H9 (cell line): ENCODE measurements at regions not wholly inside any gene's neighbourhood (a gene's known extent, or its start where the extent isn't known, plus 50 kb on each side); places are given as distances from the start of the nearest gene placed in this dataset.

ENCODE experiments used
- DNase-seq: peaks from one replicate; pipeline ENCODE4 v3.0.0-alpha.2; 2017
- H2AFZ ChIP-seq: one replicate; pipeline ENCODE4 v1.6.1; 2013; ENCODE audit warnings: mild to moderate bottlenecking, low read length, control low read depth, moderate library complexity
- H2AK5ac ChIP-seq: 2 replicates; pipeline ENCODE4 v1.6.1; 2013; ENCODE audit warnings: low read length, control low read depth, mixed read lengths; ENCODE audit not compliant: insufficient read length
- H2BK120ac ChIP-seq: one replicate; pipeline ENCODE4 v1.6.1; 2013; ENCODE audit warnings: low read depth, mild to moderate bottlenecking, low read length, control low read depth, inconsistent platforms; ENCODE audit not compliant: poor library complexity, severe bottlenecking
- H2BK12ac ChIP-seq: 2 replicates; pipeline ENCODE4 v1.6.1; 2013; ENCODE audit warnings: low read length, control low read depth, mixed read lengths, low read depth; ENCODE audit not compliant: insufficient read length
- H2BK15ac ChIP-seq: 2 replicates; pipeline ENCODE4 v1.6.1; 2013; ENCODE audit warnings: low read depth, low read length, control low read depth
- H2BK20ac ChIP-seq: one replicate; pipeline ENCODE4 v1.6.1; 2013; ENCODE audit warnings: low read depth, mild to moderate bottlenecking, low read length, control low read depth, inconsistent platforms; ENCODE audit not compliant: poor library complexity, severe bottlenecking
- H2BK5ac ChIP-seq: 2 replicates; pipeline ENCODE4 v1.6.1; 2013; ENCODE audit warnings: low read length, control low read depth, mixed read lengths; ENCODE audit not compliant: insufficient read length
- H3K14ac ChIP-seq: 2 replicates; pipeline ENCODE4 v1.6.1; 2013; ENCODE audit warnings: low read length, control low read depth; ENCODE audit not compliant: insufficient read depth
- H3K18ac ChIP-seq: 2 replicates; pipeline ENCODE4 v1.6.1; 2013; ENCODE audit warnings: low read depth, mild to moderate bottlenecking, mixed read lengths, low read length, control low read depth; ENCODE audit not compliant: insufficient read length
- H3K23ac ChIP-seq: 2 replicates; pipeline ENCODE4 v1.6.1; 2013; ENCODE audit warnings: low read length, control low read depth, mixed read lengths, low read depth; ENCODE audit not compliant: insufficient read length
- H3K23me2 ChIP-seq: 2 replicates; pipeline ENCODE4 v1.6.1; 2013; ENCODE audit warnings: low read depth, mild to moderate bottlenecking, mixed read lengths, low read length, control low read depth; ENCODE audit not compliant: insufficient read length, poor library complexity, severe bottlenecking
- H3K27ac ChIP-seq: 2 replicates; pipeline ENCODE4 v1.5.1; 2013; ENCODE audit warnings: low read length, control low read depth, mixed read lengths, low read depth; ENCODE audit not compliant: insufficient read length
- H3K27me3 ChIP-seq: 2 replicates; pipeline ENCODE4 v1.6.1; 2013; ENCODE audit warnings: low read length, control low read depth, inconsistent platforms; ENCODE audit not compliant: insufficient read depth
- H3K4ac ChIP-seq: 2 replicates; pipeline ENCODE4 v1.6.1; 2013; ENCODE audit warnings: low read depth, mild to moderate bottlenecking, control low read depth, inconsistent platforms, low read length, moderate library complexity
- H3K4me1 ChIP-seq: 2 replicates; pipeline ENCODE4 v1.6.1; 2013; ENCODE audit warnings: low read length, control low read depth, inconsistent platforms; ENCODE audit not compliant: insufficient read depth
- H3K4me2 ChIP-seq: 2 replicates; pipeline ENCODE4 v1.6.1; 2013; ENCODE audit warnings: low read length, control low read depth, mixed read lengths; ENCODE audit not compliant: insufficient read length, insufficient read depth
- H3K56ac ChIP-seq: 2 replicates; pipeline ENCODE4 v1.6.1; 2013; ENCODE audit warnings: low read depth, mild to moderate bottlenecking, mixed read lengths, low read length, control low read depth; ENCODE audit not compliant: insufficient read length
- H3K79me1 ChIP-seq: 2 replicates; pipeline ENCODE4 v1.6.1; 2013; ENCODE audit warnings: low read depth, mild to moderate bottlenecking, moderate library complexity, low read length, control low read depth, inconsistent platforms; ENCODE audit not compliant: insufficient read depth, poor library complexity, severe bottlenecking
- H3K79me2 ChIP-seq: 2 replicates; pipeline ENCODE4 v1.6.1; 2013; ENCODE audit warnings: low read length, control low read depth, inconsistent platforms; ENCODE audit not compliant: insufficient read depth
- H3K9ac ChIP-seq: 2 replicates; pipeline ENCODE4 v1.6.1; 2013; ENCODE audit warnings: low read length, control low read depth, mixed read lengths; ENCODE audit not compliant: insufficient read length; ENCODE audit errors: extremely low read depth
- H3K9me3 ChIP-seq: one replicate; pipeline ENCODE4 v1.6.1; 2013; ENCODE audit warnings: low read depth, low read length, inconsistent platforms; ENCODE audit not compliant: control insufficient read depth
- H3T11ph ChIP-seq: one replicate; pipeline ENCODE4 v1.6.1; 2013; ENCODE audit warnings: mild to moderate bottlenecking, low read length, control low read depth, inconsistent platforms
- H4K20me1 ChIP-seq: one replicate; pipeline ENCODE4 v1.6.1; 2013; ENCODE audit not compliant: control insufficient read depth, insufficient read length, insufficient read depth
- H4K5ac ChIP-seq: 2 replicates; pipeline ENCODE4 v1.6.1; 2013; ENCODE audit warnings: low read depth, mild to moderate bottlenecking, mixed read lengths, low read length, control low read depth; ENCODE audit not compliant: insufficient read length
- H4K8ac ChIP-seq: replicated peaks from 2 replicates; pipeline ENCODE4 v1.6.1; 2013; ENCODE audit warnings: low read length, control low read depth, mixed read lengths, low read depth; ENCODE audit not compliant: insufficient read length
- H4K91ac ChIP-seq: 2 replicates; pipeline ENCODE4 v1.6.1; 2013; ENCODE audit warnings: low read depth, mild to moderate bottlenecking, moderate library complexity, mixed read lengths, low read length, control low read depth; ENCODE audit not compliant: insufficient read length
- H3K27ac Mint-ChIP-seq, 3 experiments: 2 replicates in 2 of 3; 3 replicates in 1 of 3; pipeline ENCODE4 v1.8.0; 2020 to 2021; ENCODE audit warnings: mixed read lengths in 3 of 3, mild to moderate bottlenecking in 1 of 3, moderate library complexity in 1 of 3
- H3K27me3 Mint-ChIP-seq: 2 replicates; pipeline ENCODE4 v1.8.0; 2021; ENCODE audit warnings: low read depth, mild to moderate bottlenecking, moderate library complexity, mixed read lengths
- H3K36me3 Mint-ChIP-seq, 3 experiments: 2 replicates in 2 of 3; 3 replicates in 1 of 3; pipeline ENCODE4 v1.8.0; 2020 to 2021; ENCODE audit warnings: low read depth in 3 of 3, mixed read lengths in 3 of 3; ENCODE audit not compliant: insufficient read depth in 1 of 3
- H3K4me1 Mint-ChIP-seq, 2 experiments: 2 replicates each; pipeline ENCODE4 v1.8.0; 2020; ENCODE audit warnings: mixed read lengths in 2 of 2
- H3K4me3 Mint-ChIP-seq, 2 experiments: 2 replicates in 1 of 2; 3 replicates in 1 of 2; pipeline ENCODE4 v1.8.0; 2020 to 2021; ENCODE audit warnings: mild to moderate bottlenecking in 2 of 2, mixed read lengths in 2 of 2, moderate library complexity in 1 of 2
- H3K9me3 Mint-ChIP-seq, 2 experiments: 2 replicates in 1 of 2; 3 replicates in 1 of 2; pipeline ENCODE4 v1.8.0; 2020; ENCODE audit warnings: mild to moderate bottlenecking in 2 of 2, mixed read lengths in 2 of 2, moderate library complexity in 1 of 2
- CTCF ChIP-seq: fragments of 200-600 bp; sonication (generic); conservative IDR thresholded peaks from 3 replicates; pipeline ENCODE4 v1.8.0; 2021; ENCODE audit warnings: antibody characterized with exemption, mild to moderate bottlenecking
- WGBS: extraction: QIAGEN DNeasy Blood & Tissue Kit; methylation state at CpG from one replicate; pipeline ENCODE4 v1.1.7; 2013; ENCODE audit warnings: missing lambda C conversion rate, low lambda C conversion rate, mixed read lengths; ENCODE audit not compliant: insufficient read length; ENCODE audit errors: extremely low coverage; 5-methylcytosine and 5-hydroxymethylcytosine counted together

GRCh38 chr5:166768536-166768935, 1522.9 kb upstream of the WWC1 start:
- Histone ChIP-seq H2BK5ac (no peak overlapping the region), H4K5ac (no peak overlapping the region), H3K79me1 (no peaks in the 10 kb centered on the region), H4K8ac (no peak overlapping the region), H2BK15ac (no peak overlapping the region), H2BK20ac (no peak overlapping the region), H3K23me2 (no peaks in the 10 kb centered on the region), H3K4me1 (no peaks in the 10 kb centered on the region), H3K18ac (no peak overlapping the region), H2BK12ac (no peak overlapping the region), H3K79me2 (no peaks in the 10 kb centered on the region), H3K23ac (no peak overlapping the region), H3K9me3 (no peaks in the 10 kb centered on the region), H2BK120ac (no peak overlapping the region), H2AK5ac (no peak overlapping the region), H3K4ac (no peak overlapping the region), H4K20me1 (no peaks in the 10 kb centered on the region), H3T11ph (no peak overlapping the region), H3K27ac (no peak overlapping the region), H2AFZ (no peak overlapping the region), H3K9ac (no peak overlapping the region), H4K91ac (no peak overlapping the region), H3K56ac (no peak overlapping the region), H3K14ac (no peak overlapping the region), H3K27me3 (no peaks in the 10 kb centered on the region), H3K4me2 (no peak overlapping the region)
- H3K4me3 Mint-ChIP-seq, result no peak overlapping the region
- H3K4me1 Mint-ChIP-seq, result peaks cover 11 to 19% of the 10 kb centered on the region in 2 experiments; a peak in 3 of 4 replicates
- H3K36me3 Mint-ChIP-seq, result peaks cover 7 to 20% (median 8%) of the 10 kb centered on the region in 3 experiments
- H3K27me3 Mint-ChIP-seq, result no peaks in the 10 kb centered on the region; the same call in 1 of the 2 replicates
- TF ChIP-seq CTCF, result no peak
- DNase-seq, result no peak
- peaks cover 11 to 17% of the 10 kb centered on the region in 2 experiments; a peak in 4 of 5 replicates for H3K9me3 Mint-ChIP-seq
- WGBS, result no CpG with 5 or more reads among the region's 2 CpGs
- no peak overlapping the region; a peak in 1 of 7 replicates for H3K27ac Mint-ChIP-seq
